Activated gamma-delta T cell treated with Interleukin-2 at 50 U/mL for 16 hours (primary cell): ENCODE measurements at regions not wholly inside any gene's neighbourhood (a gene's known extent, or its start where the extent isn't known, plus 50 kb on each side); places are given as distances from the start of the nearest gene placed in this dataset.

ENCODE experiments used
- DNase-seq: peaks from one replicate; pipeline ENCODE4 v3.0.0-alpha.2; 2020

- no peak for DNase-seq
Observed at GRCh38 chr10:10927608-10928007, 90.1 kb upstream of the CELF2 start.

GRCh38 chr10:10930979-10931743 is 86.5 kb upstream of the CELF2 start:
- no peak for DNase-seq

DNA sequence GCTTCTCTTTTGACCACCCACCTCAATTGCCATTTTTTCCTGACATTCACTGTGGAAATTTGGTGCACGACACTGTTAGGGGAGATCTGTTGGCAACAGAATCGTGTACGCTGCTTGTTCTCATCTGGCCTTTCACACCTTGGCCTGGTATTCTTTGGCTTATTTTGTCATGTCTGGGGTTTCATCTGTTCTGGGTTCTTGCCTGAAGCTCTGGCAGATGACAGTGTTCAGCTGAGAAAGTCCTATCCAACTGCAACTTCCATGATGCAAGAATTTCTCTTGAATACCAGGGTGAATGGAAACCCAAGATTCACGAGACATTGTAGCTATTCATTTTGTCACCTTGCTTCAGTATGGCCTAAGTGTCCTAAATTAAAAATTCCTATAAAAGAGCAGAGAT is 82.6 kb upstream of the CELF2 start:
- DNase-seq = no peak

GRCh38 chr10:10938676-10939075 is 79.0 kb upstream of the CELF2 start:
- no peak for DNase-seq

DNA sequence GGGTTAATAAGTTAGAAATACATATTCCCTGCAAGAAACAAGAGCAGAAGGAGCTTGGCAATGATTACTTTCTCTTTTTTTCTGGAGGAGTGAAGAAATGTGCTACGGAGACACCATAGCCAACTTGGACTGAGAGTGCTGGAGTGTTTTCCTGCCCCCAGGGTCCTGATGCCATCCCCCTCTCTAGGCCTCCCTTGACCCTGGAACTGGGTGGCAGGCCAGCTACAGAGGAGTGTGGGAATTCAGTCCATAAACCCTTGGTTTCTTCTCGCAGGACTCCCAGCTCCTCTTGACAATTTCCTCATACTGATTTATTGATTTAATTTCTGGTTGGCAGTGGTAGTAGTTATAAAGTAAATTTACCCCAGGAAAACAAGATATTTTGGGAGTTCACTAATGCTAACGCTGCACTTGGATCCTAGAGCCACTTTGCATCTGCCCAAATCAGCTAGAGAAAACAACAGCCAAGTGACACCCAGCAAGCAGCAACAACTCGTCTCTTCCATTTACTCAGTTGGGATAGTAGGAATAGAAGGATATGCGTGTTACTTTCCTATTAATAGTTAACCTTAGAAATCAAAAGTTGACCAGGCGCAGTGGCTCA is 76.4 kb upstream of the CELF2 start:
- DNase-seq = no peak

GRCh38 chr10:10942441-10942840 is 75.2 kb upstream of the CELF2 start:
- no peak for DNase-seq

- no peak for DNase-seq
Observed at GRCh38 chr10:10946081-10946480, 71.6 kb upstream of the CELF2 start.

DNA sequence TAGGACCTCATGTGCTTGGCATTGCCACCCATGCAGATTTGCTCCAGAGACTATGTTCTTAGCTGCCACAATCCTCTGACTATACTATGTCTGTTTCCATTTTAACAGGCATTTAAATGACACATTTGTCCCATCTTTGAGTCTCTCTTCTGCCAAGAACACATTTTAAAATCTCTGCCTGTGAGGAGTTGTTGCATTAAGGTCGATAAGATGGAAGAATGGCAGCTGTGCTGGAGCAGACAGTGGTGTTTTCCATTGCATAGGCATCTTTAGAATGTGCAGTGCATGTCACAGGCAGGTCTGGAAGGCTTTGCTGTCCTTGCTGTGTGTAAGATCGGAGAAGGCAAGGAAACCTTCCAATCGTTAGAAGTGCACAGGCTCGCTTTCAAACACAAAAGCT is 70.9 kb upstream of the CELF2 start:
- no peak for DNase-seq

DNA sequence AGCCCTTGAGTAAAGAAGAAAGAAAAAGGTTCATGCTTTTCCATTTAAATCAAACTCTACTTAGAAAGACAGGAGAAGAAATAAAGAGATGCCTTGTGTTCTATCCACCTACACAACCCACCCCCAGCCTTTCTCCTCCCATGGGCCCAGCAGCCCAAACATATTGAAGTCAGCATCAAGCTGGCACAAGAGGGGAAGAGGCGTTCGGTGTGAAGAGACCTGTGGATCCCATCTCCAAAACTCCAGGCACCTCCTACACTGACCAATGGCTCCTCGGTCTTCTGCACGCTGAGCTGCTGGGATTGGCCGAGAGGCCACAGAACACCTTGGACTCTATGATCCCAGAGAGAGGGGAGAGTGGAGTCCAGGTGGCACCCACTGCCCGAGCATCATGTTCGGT is 66.0 kb upstream of the CELF2 start:
- DNase-seq = no peak

DNA sequence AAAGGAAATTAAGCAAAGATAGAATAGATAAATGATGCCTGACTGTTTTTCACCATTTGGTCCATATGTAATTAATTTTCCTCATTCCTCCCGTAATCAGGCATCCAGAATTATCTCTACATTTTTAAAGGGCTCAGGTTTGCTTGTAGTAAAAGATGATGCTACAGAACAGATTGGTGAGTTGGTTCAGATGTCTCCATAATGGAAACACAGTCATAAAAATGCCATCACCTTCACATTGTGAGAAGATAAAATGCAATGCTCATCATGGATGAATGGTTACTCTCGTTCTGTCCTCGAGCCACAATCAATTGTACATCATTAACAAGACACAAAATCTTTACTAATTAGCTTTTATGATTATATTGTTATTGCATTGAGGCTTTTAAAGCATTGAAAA is 64.9 kb upstream of the CELF2 start:
- no peak for DNase-seq

DNA sequence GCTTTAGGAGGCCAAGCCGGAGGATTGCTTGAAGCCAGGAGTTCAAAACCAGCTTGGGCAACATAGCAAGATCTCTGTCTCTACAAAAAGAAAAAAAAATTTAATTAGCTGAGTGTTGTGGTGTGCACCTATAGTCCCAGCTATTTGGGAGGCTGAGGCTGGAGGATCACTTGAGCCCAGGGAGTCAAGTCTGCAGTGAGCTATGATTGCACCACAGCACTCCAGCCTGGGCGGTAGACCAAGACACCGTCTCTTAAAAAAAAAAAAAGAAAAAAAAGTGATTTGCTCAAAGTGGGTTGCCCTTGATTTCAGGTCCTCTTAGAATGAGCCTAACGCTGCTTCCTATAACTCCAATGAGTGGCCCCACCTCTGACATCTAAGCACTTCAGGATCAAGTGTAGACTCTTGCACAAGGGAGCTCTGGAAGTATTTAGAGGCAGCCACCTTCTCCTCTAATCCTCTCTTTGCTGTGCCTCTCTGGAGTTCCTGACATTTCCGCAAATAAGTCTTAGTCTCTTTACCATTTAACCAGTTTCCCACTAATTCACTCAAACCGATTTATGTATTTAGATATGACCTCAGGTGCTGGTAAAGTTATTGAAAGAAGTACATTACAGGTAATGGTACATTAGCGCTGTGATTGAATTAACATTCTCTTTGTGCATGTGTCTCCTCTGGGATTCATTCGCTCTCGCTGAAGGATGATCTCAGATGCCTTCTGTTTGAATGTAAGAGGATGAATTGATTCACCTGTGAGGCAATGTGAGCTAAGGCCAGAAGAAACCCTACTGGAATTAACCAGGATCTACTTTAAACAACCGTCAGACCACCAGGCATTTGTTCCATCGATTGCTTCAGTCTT is 60.8 kb upstream of the CELF2 start:
- no peak for DNase-seq

- no peak for DNase-seq
Observed at GRCh38 chr10:10958041-10958440, 59.6 kb upstream of the CELF2 start.

- DNase-seq = no peak
Observed at GRCh38 chr10:10959666-10960065, 58.0 kb upstream of the CELF2 start.

GRCh38 chr10:10960534-10960933 is 57.1 kb upstream of the CELF2 start:
- DNase-seq = no peak

GRCh38 chr10:10961072-10961471 is 56.6 kb upstream of the CELF2 start:
- DNase-seq = no peak

DNA sequence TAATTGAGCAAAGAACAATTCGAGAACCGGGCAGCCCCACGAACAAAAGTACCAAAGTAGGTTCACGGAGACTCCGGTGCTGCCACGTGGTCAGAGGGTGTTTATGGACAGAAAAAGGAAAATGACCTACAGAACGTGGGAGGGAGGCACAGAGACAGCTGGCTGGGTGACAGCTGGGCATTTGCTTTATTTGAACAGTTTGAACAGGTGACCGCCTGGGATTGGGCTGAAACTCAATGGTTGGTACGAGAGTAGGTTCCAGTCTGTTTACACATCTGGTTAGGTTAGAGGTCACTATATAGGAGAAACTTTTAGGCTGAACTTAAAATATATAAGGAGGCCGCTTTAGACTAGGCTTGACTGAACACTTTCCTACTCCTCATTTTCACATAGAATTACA is 50.6 kb upstream of the CELF2 start:
- no peak for DNase-seq

DNA sequence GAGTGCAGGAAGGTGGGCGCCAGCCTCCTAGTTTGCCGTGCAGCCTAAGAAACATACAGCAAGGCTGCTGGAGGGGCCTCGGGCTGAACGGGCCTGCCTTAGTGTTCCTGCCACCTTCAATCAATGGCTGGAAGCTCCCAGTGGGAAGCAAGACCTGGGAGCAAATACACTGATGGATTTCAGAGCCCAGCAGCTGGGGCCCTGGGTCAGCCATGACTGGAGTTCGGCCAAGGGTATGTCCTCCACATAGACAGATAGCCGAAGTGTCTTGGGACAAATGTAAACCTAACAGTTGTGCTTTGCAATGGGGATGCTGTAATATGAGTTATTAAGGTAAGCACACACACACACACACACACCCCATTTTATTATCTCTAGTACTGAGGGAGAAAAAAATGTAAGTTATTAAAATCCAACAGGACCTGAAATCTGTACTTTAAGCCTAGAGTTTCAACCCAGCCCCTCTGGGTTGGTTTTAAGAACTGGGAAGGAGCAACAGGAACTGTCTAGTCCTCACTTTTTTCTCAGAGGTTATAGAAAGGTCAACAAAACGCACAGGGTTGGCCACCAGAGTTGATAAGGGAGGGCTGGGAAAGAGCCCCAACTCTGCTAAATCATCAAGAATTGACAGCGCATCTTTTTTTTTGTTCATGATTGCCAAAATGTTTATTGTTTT is 50.0 kb upstream of the CELF2 start:
- DNase-seq = no peak
